Astrocyte (in vitro differentiated cells and primary cell): ENCODE measurements at regions not wholly inside any gene's neighbourhood (a gene's known extent, or its start where the extent isn't known, plus 50 kb on each side); places are given as distances from the start of the nearest gene placed in this dataset.

ENCODE experiments used
- DNase-seq: peaks from one replicate; pipeline ENCODE4 v3.0.0-alpha.2; 2010; ENCODE audit warnings: low read depth
- FAIRE-seq: peaks from 2 replicates; lab custom pipeline; 2011; peaks lifted over from hg19 to GRCh38; lab: Jason Lieb, UNC
- H2AFZ ChIP-seq: 2 replicates; pipeline ENCODE4 v1.6.0; 2012; ENCODE audit warnings: low read depth, low read length, inconsistent platforms
- H3K27ac ChIP-seq: 2 replicates; pipeline ENCODE4 v1.5.1; 2011; ENCODE audit warnings: low read depth, low read length, inconsistent platforms
- H3K27me3 ChIP-seq: 2 replicates; pipeline ENCODE4 v1.6.0; 2011; ENCODE audit warnings: low read length, inconsistent platforms; ENCODE audit not compliant: insufficient read depth
- H3K36me3 ChIP-seq: 2 replicates; pipeline ENCODE4 v1.5.1; 2011; ENCODE audit warnings: low read length, inconsistent platforms; ENCODE audit not compliant: insufficient read depth
- H3K4me1 ChIP-seq: 2 replicates; pipeline ENCODE4 v1.5.1; 2011; ENCODE audit warnings: low read length, inconsistent platforms; ENCODE audit not compliant: insufficient read depth
- H3K4me2 ChIP-seq: 2 replicates; pipeline ENCODE4 v1.6.0; 2012; ENCODE audit warnings: low read length, inconsistent platforms
- H3K4me3 ChIP-seq: 2 replicates; pipeline ENCODE4 v1.5.1; 2011; ENCODE audit warnings: low read depth, mild to moderate bottlenecking, low read length, inconsistent platforms; ENCODE audit not compliant: insufficient read depth
- H3K79me2 ChIP-seq: 2 replicates; pipeline ENCODE4 v1.6.0; 2012; ENCODE audit warnings: mild to moderate bottlenecking, low read length, inconsistent platforms; ENCODE audit not compliant: insufficient read depth
- H3K9ac ChIP-seq: 2 replicates; pipeline ENCODE4 v1.6.0; 2012; ENCODE audit warnings: mild to moderate bottlenecking, low read length, inconsistent platforms
- H3K9me3 ChIP-seq: 2 replicates; pipeline ENCODE4 v1.5.1; 2012; ENCODE audit warnings: low read depth, mild to moderate bottlenecking, low read length, inconsistent platforms; ENCODE audit not compliant: insufficient read depth
- H4K20me1 ChIP-seq: 2 replicates; pipeline ENCODE4 v1.6.0; 2012; ENCODE audit warnings: low read length, inconsistent platforms; ENCODE audit not compliant: insufficient read depth
- H3K27ac Mint-ChIP-seq: one replicate; pipeline ENCODE4 v1.8.0; 2021; ENCODE audit warnings: mild to moderate bottlenecking, mixed read lengths; ENCODE audit not compliant: unreplicated experiment
- H3K27me3 Mint-ChIP-seq: one replicate; pipeline ENCODE4 v1.8.0; 2021; ENCODE audit warnings: low read depth, mixed read lengths; ENCODE audit not compliant: unreplicated experiment
- H3K36me3 Mint-ChIP-seq: one replicate; pipeline ENCODE4 v1.8.0; 2021; ENCODE audit warnings: low read depth, mixed read lengths; ENCODE audit not compliant: unreplicated experiment
- H3K4me1 Mint-ChIP-seq: one replicate; pipeline ENCODE4 v1.8.0; 2021; ENCODE audit warnings: low read depth, mixed read lengths; ENCODE audit not compliant: unreplicated experiment
- H3K4me3 Mint-ChIP-seq: one replicate; pipeline ENCODE4 v1.8.0; 2021; ENCODE audit warnings: mild to moderate bottlenecking, moderate library complexity, mixed read lengths; ENCODE audit not compliant: unreplicated experiment
- H3K9me3 Mint-ChIP-seq: one replicate; pipeline ENCODE4 v1.8.0; 2021; ENCODE audit warnings: mild to moderate bottlenecking, mixed read lengths; ENCODE audit not compliant: unreplicated experiment
- EZH2 ChIP-seq: IDR thresholded peaks from 2 replicates; pipeline ENCODE4 v1.6.1; 2012; ENCODE audit warnings: mild to moderate bottlenecking, low read length, inconsistent platforms; ENCODE audit not compliant: insufficient read depth
- TF ChIP-seq, protein P1 (sequence below): IDR thresholded peaks from 2 replicates; pipeline ENCODE4 v1.5.1; 2011; ENCODE audit warnings: low read depth, mild to moderate bottlenecking, inconsistent platforms, low read length, moderate library complexity; ENCODE audit not compliant: insufficient read depth

DNA sequence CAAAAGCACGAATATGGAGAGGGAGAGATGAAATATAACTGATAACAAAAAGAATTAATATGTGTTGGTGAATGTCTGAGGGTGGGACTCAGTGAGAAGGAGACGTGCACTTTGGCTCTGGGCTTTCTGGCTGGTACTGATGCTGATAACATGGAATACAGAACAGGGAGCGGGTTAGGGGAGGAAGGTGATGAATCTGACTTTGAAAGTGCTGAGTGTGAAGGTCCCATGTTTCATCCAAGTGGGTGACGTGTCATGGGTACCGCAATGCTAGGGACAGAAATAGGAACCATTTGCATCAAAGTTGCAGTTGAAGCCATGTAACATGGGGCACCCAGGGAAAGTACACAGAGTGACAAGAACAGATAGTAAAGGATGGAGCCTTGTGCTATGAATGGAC, 236.6 kb upstream of the MYO3A start:
- Histone ChIP-seq H3K27ac (no peak overlapping the region), H3K9ac (no peak overlapping the region), H2AFZ (no peak overlapping the region), H3K27me3 (no peaks in the 10 kb centered on the region), H3K4me3 (no peak overlapping the region), H3K36me3 (no peaks in the 10 kb centered on the region), H3K4me2 (no peak overlapping the region), H3K4me1 (no peaks in the 10 kb centered on the region), H4K20me1 (no peaks in the 10 kb centered on the region), H3K79me2 (no peaks in the 10 kb centered on the region), H3K9me3 (no peaks in the 10 kb centered on the region)
- H3K4me3 Mint-ChIP-seq, result no peak overlapping the region
- peaks cover 3% of the 10 kb centered on the region for H3K4me1 Mint-ChIP-seq
- H3K36me3 Mint-ChIP-seq, result no peaks in the 10 kb centered on the region
- H3K27me3 Mint-ChIP-seq, result peaks cover 9% of the 10 kb centered on the region
- FAIRE-seq, result no peak
- no peak overlapping the region for H3K27ac Mint-ChIP-seq
- no peak for DNase-seq
- H3K9me3 Mint-ChIP-seq, result no peaks in the 10 kb centered on the region
- no peak for TF ChIP-seq EZH2
- TF ChIP-seq, protein P1, sequence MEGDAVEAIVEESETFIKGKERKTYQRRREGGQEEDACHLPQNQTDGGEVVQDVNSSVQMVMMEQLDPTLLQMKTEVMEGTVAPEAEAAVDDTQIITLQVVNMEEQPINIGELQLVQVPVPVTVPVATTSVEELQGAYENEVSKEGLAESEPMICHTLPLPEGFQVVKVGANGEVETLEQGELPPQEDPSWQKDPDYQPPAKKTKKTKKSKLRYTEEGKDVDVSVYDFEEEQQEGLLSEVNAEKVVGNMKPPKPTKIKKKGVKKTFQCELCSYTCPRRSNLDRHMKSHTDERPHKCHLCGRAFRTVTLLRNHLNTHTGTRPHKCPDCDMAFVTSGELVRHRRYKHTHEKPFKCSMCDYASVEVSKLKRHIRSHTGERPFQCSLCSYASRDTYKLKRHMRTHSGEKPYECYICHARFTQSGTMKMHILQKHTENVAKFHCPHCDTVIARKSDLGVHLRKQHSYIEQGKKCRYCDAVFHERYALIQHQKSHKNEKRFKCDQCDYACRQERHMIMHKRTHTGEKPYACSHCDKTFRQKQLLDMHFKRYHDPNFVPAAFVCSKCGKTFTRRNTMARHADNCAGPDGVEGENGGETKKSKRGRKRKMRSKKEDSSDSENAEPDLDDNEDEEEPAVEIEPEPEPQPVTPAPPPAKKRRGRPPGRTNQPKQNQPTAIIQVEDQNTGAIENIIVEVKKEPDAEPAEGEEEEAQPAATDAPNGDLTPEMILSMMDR, result no peak

DNA sequence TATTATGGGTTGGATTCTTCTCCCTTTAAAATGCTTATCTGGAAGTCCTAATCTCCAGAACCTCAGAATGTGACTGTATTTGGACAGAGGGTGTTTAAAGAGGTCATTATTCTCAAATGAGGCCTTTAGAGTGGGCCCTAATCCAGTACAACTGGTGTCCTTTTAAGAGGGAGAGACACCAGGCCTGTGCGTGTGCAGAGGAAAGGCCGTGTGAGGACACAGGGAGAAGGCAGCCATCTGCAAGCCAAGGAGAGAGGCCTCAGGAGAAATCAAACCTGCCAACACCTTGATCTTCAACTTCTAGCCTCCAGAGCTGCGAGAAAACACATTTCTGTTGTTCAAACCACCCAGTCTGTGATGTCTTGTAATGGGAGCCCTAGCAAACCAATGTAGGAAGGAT, 235.4 kb upstream of the MYO3A start:
- H3K27me3 ChIP-seq, result no peaks in the 10 kb centered on the region
- no peak overlapping the region for H3K4me3 Mint-ChIP-seq
- no peaks in the 10 kb centered on the region for H4K20me1 ChIP-seq
- no peaks in the 10 kb centered on the region for H3K4me1 ChIP-seq
- no peak overlapping the region for H3K4me3 ChIP-seq
- no peak overlapping the region for H3K4me2 ChIP-seq
- H3K9me3 ChIP-seq, result no peaks in the 10 kb centered on the region
- H3K4me1 Mint-ChIP-seq, result peaks cover 3% of the 10 kb centered on the region
- H3K27ac Mint-ChIP-seq, result no peak overlapping the region
- H3K9ac ChIP-seq, result no peak overlapping the region
- FAIRE-seq (no peak), DNase-seq (no peak)
- no peaks in the 10 kb centered on the region for H3K9me3 Mint-ChIP-seq
- TF ChIP-seq, protein P1, result no peak
- TF ChIP-seq EZH2, result no peak
- no peaks in the 10 kb centered on the region for H3K36me3 ChIP-seq
- H3K79me2 ChIP-seq, result no peaks in the 10 kb centered on the region
- H3K27me3 Mint-ChIP-seq, result peaks cover 8% of the 10 kb centered on the region
- no peaks in the 10 kb centered on the region for H3K36me3 Mint-ChIP-seq
- no peak overlapping the region for H2AFZ ChIP-seq
- H3K27ac ChIP-seq, result no peak overlapping the region

DNA sequence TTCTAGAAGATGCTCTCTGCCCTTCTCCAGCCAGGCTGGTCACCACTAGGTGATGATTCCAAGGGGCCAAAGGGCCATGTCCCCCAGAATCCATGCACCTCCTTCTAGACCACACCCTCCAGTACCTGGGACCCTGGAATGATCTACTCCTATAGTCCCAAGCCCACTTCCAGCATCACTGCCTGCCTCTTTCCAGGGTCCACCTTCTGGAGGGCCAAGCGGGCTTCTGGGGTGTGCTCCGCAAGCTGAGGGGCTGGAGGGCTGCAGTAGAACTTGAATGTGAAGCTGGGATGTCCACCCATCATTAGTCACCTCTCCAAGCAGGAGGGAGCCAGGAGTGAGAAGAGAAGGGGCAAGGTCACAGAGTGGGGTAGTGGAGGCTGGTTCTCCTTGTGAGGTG, 234.4 kb upstream of the MYO3A start:
- Mint-ChIP-seq H3K4me1 (peaks cover 4% of the 10 kb centered on the region), H3K36me3 (no peaks in the 10 kb centered on the region), H3K9me3 (no peaks in the 10 kb centered on the region), H3K27ac (no peak overlapping the region), H3K4me3 (no peak overlapping the region), H3K27me3 (peaks cover 6% of the 10 kb centered on the region)
- TF ChIP-seq EZH2, result no peak
- TF ChIP-seq, protein P1, result no peak
- H3K36me3 ChIP-seq, result no peaks in the 10 kb centered on the region
- H3K9me3 ChIP-seq, result no peaks in the 10 kb centered on the region
- FAIRE-seq (no peak), DNase-seq (no peak)
- no peaks in the 10 kb centered on the region for H3K79me2 ChIP-seq
- H3K27ac ChIP-seq, result no peak overlapping the region
- no peak overlapping the region for H3K9ac ChIP-seq
- H3K4me1 ChIP-seq, result no peaks in the 10 kb centered on the region
- no peak overlapping the region for H3K4me2 ChIP-seq
- H3K4me3 ChIP-seq, result no peak overlapping the region
- H4K20me1 ChIP-seq, result no peaks in the 10 kb centered on the region
- H2AFZ ChIP-seq, result no peak overlapping the region
- H3K27me3 ChIP-seq, result no peaks in the 10 kb centered on the region
